ENCODE measurements at regions not wholly inside any gene's neighbourhood (a gene's known extent, or its start where the extent isn't known, plus 50 kb on each side); places are given as distances from the start of the nearest gene placed in this dataset.

GRCh38 chr10:24156686-24157085 is 52.3 kb upstream of the KIAA1217 start:
- no peak for TF ChIP-seq CTCF (IDR thresholded peaks at IDR 0.05)
- TF ChIP-seq POLR2A (IDR thresholded peaks at IDR 0.05): no peak
